ENCODE measurements at regions not wholly inside any gene's neighbourhood (a gene's known extent, or its start where the extent isn't known, plus 50 kb on each side); places are given as distances from the start of the nearest gene placed in this dataset.

DNA sequence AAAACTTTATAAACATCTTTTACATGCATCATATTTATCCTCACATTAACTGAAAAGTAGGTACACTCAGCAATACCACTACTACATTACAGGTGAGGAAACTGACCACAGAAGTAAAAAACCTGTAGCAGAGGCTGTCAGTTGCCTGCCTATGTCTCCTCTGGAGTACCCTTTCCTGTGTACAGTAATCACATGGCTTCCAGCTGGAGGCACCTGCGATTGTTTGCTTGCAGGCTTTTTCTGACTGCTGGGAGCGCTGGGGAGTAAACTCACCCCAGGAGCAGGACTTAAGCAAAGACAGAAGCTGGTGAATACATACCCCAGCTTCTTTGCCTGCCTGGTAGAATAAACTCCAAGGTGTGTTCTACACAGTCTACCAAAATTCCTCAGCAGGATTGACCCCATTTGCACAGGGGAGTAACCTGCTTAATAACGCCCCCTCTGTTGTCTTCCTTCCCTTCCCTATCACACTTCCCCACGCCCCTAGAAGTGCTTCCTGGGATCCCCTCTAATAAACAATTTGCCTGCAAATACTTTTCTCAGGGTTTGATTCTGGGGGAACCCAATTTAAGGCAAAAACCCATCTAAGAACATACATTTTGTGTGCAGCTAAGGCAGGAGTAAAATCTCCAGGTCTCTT, 138.9 kb downstream of the PTH2R start:
- DNase-seq: peak; percentile 90

DNA sequence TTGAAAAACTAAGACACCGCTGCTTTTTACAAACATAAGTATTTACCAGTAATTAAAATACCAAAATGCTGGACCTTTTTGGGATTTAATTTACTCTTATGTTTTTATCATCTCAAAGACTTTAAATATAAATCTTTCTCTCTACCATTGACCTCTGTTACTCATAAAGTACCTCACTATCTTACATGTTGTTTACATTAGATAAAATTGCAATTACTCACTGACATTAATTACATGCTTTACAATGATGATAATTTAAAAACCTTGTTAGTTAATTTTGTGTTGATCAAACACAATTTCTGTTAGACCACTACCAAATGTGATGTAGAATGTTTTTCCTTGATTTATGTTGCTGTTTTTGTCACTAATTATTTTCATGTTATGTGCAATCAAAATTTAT, 139.5 kb downstream of the PTH2R start:
- no peak for DNase-seq

DNA sequence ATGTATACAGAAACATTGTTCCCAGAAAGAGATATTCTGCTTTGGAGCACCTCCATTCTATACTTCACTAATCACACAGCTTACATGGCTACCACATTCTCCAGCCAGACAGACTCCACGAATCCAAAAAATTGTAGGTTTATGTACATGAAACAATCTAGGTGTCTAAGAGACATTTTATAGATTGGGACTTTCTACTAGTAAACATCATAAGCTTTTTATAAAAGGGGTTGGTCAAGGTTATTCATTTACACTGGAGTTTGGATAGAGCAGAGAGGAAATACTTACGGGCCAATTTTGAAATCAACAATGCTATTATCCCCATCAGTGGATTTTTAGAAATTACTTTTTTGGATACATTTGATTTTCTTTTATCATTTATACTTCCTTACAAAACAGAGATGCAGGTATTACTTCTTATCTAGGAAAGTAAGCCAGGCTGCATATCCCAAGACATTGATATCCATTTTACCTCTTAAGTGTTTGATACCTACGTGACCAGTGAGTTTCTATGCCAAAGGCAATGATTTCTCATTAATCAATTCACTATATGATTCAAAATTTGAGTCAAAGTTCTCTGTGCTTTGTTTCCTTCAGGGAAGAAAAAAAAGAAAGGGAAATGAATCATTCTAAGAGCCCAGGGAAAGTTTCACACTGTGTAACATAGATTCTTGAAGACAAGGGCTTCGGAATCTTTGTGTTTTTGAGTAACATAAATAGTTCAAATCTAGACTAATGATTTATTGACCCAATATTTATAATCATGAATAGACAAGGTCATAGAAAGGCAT, 140.5 kb downstream of the PTH2R start:
- DNase-seq: no peak

DNA sequence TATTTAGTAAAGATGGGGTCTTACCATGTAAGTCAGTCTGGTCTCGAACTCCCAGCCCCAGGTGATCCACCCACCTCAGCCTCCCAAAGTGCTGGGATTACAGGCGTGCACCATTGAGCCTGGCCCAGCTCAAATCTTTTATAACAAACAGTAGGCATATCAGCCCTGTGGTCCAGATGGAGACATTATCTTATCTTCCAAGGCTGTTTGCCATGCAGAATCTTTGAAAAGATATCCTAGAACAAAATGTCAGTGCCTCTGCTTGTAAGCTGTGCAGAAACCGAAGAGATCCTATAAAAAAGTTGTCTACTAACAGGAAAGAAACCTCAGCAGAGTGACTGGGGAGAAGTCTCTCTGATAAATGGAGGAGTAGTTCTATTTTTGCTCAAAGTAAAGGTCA, 142.1 kb downstream of the PTH2R start:
- no peak for DNase-seq

DNA sequence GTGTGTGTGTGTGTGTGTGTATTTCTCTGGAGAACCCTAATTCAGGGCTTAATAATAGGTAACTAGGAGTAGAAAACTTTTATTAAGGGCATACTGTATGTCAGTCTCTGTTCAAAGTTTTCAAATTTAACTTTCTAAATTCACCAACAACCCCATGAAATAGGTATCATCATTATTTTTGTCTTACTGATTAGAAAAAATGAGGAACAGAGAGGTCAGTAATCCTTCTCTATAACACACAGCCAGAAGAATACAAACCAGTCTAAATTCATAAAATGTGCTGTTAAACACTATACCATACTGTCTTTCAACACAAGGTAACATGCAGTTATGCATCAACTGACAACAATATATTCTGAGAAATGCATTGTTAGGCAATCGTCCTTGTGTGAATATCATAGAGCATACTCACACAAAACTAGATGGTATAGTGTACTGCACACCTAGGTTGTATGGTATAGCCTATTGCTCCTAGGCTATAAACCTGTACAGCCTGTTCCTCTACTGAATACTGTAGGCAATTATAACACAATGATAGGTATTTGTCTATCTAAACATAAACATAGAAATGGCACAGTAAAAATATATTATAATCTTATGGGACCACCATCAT, 143.1 kb downstream of the PTH2R start:
- no peak for DNase-seq

DNA sequence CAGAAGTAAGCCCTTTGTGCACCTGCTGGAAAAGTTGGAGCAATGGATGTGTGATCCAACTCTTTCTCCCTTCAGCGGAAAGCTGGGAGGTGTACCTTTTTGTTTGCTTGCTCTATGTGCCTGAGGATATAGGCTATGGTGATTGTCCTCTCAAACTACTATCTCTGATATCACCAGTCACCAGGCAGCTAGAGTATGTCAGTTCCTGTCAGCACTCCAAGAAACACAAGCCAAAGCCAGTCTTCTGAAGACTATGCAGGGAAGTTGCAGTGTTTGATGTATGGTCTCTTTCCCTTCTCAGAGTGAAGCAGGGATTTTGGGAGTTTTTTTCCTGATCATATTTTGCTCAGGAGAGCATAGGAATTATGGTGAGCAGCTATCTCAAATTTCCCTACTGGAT, 146.4 kb downstream of the PTH2R start:
- DNase-seq: no peak

DNA sequence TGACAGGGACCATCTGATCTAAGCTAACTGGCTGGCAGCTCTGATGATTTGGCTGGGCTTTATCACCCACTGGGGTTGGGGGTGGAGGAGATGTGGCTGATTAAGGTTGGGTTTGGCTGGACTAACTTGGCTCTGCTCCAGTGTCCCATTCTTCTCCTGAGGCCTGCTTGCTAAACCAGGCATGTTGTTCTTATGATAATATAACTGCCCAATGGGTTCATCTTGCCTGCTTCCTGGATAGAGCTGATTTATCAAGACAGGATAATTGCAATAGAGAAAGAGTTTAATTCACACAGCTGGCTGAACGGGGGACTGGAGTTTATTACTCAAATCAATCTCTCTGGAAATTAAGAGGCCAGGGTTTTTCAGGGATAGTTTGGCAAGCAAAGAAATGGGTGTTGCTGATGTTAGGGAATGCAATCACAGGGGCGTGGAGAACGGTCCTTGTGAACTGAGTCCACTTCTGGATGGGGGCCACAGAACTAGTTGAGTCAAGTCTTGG, 150.4 kb downstream of the PTH2R start:
- DNase-seq: peak; percentile 45

DNA sequence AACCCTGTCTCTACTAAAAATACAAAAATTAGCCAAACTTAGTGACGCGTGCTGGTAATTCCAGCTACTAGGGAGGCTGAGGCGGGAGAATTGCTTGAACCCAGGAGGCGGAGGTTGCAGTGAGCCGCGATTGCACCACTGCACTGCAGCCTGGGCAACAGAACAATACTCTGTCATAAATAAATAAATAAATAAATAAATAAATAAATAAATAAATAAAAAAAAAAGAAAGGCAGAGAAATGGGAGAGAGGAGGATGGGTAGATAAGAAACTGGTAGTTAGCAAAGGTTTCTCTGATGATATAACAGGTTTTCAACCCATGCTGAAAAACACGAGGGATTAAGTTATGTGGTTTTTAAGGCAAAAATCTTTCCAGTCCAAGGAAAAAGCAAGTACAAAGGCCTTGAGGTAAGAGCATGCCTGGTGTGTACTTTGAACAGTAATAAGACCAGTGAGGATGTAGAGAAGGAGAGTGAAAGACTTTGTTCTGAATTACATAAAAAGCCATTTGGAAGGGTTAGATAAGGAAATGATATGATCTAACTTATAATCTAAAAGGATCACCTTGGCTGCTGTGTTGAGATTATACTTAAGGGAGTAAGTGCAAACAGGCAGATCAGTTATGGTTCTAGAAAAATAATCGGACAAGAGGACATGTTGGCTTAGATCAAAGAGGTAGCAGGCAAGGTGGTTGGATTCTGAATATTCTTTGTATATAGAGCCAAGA, 159.3 kb downstream of the PTH2R start:
- DNase-seq: no peak

DNA sequence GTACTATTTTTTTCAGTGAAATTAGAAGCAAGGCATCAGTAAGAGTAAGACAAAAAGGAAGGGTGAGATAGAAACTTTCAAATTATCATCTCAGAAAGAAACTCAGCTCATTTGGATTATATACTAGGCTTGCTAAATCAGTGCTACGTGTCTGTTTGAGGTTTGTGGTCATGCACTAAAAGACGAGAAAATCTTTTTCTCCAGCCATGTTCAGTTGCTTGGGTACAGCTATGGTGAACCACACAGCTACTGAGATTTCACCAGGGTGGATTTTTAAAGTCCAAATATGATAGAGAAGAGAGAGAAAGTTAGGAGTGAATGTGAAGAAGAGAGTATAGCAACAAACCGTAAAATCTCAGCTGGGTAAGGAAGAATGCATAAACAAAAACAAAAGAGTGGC, 161.6 kb downstream of the PTH2R start:
- DNase-seq: no peak

DNA sequence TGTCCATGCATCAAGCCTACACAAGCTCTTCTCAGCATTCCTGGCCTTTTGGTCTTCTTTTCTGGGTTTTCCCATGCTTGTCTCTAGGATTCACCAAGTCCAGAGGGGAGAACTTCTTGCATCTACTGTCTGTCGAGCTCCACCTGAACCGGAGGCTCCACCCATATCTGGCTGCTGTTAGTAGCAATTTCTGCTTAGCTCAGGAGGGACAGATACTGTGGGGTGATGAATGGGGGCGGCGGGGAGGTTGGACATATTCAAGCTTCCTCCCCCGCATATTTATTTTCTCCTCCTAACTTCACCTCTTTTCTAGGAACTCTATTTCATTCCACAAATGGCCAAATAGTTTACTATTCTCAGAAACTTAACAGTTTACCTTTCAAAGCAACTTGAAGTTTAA, 163.5 kb downstream of the PTH2R start:
- DNase-seq: no peak

DNA sequence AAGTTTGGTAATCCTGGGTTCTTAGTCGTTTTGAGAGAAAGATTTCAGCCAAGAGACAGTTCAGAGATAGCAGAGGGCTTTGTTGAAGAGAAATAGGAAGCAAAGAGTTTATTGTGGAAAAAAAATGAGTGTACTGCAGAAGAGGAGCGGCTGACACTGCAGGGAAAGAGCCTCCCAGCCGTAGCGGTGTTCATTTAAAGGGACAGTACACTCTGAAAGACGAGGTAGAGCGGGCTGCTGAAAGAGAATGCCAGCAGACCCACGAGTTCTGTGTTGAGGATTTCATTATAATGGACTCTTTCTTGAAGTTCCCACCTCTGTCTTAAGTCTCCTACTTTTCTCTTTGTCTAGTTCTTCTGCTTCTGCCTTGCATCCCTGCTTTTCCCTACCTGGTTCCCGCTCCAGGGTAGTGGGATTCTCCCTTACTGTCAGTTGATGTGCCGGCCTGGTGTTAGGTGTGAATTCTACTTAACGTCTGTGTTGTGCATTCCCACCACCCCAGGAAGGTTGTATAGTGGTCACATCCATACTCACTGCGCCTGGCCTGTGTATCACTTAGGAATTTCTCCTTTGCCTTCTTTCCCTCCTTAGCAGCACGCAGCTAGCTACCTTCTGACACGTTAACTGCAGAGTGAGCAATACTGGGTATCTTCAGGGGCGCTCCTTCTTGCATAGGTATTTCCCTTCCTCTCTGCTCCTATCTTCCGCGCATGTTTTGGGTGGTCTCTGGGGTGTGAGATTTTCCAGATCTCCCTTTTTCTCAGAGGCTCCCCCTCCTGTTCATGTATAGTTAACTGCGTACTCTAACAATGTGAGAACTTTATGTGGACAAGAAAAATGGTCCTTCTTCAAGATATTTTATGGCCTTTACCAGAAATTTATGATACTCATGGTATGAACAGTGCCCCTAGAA, 164.5 kb downstream of the PTH2R start:
- no peak for DNase-seq

DNA sequence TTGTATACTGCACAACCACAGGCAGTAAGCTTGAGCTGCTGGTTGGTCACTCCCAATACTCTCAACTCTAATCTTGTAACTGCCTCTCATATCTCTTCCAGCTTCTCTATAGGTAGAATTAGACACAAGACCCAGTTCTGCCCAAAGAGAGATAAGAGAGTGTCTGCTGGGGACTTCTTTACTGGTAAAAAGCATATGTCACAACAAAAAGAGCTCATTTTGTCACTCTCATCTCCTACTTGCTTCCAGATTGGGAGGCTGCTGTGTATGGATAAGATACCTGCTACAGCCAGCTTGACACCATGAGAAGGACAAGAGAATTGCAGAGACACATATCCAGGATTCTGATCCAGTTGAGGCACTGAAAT, 165.2 kb downstream of the PTH2R start:
- DNase-seq: no peak

DNA sequence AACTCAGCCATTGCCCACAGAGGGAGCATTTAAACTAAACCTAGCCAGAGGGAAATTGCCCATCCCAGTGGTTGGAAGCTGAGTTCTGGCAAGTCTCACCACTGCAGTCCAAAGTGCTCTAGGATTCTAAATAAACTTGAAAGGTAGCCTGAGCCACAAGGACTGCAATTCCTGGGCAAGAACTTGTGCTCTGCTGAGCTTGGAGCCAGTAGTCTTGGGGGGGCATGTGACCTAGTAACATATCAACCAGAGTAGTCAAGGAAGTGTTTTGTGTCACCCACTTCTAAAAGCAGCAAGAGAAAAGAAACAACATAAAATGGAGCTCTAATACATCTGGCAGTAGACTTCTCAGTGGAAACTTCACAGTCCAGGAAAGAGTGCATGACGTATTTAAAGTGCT, 167.0 kb downstream of the PTH2R start:
- no peak for DNase-seq

DNA sequence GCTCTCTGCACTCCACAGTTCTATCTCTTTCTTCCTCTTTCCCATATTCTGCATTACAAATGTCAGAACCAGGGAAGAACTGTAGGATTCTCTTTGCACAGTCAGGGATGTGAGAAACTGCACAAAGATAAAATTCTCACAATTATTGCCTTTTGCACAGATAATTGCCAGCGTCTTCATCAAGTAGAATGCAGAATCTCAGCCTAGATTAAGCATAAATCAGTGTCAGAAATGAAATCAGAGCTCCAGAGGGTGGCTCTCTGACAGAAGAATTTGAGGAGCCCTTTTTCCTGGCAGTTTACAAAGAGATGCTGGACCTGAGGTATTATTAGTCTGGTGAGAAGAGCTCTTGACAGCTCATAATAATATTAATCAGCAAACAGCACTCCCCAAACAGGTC, 173.1 kb downstream of the PTH2R start:
- peak; percentile 72 for DNase-seq

DNA sequence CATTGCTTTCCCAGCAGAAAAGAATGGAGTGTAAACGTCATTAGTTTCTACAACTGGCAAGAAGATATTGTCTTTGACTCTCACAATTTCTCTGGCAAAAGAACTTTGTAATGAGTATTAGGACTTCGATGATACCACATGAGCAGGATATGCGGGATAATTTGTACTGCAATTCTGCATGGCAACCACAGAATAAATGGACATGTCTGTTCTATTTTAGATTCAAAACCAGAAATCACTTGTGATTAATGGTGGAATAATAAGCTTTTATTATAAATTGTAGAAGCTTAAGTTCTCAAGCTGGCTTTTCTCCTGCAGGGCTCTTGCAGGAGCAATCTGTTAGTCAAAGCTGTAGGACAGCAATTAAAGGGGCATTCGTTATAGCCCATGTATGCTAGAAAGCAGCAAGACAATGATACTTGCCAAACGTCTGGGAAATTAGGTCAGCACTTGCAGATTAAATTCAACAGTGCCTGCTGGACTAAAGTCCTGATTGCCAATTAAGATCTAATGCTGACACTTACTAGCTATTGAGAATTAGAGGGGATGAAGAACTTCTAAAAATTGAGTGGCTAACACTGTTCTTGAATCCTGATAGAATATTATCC, 177.9 kb downstream of the PTH2R start:
- no peak for DNase-seq

DNA sequence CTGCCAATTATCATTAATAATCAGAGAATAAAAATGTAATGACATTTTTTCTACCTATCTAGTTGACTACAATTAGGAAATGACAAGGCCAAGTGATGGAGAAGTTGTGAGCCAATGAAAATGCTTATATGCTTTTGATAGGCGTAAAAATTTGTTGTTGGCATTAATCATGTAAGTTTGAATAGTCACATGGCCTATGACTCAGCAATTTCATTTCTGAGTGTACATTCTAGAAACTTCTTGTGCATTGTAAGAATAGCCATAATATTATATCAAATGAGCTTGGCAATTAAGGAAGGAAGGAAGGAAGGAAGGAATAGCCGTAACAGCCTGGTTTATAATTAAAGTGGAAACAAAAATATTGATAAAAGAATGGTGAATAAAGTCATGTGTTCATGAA, 179.9 kb downstream of the PTH2R start:
- DNase-seq: no peak

DNA sequence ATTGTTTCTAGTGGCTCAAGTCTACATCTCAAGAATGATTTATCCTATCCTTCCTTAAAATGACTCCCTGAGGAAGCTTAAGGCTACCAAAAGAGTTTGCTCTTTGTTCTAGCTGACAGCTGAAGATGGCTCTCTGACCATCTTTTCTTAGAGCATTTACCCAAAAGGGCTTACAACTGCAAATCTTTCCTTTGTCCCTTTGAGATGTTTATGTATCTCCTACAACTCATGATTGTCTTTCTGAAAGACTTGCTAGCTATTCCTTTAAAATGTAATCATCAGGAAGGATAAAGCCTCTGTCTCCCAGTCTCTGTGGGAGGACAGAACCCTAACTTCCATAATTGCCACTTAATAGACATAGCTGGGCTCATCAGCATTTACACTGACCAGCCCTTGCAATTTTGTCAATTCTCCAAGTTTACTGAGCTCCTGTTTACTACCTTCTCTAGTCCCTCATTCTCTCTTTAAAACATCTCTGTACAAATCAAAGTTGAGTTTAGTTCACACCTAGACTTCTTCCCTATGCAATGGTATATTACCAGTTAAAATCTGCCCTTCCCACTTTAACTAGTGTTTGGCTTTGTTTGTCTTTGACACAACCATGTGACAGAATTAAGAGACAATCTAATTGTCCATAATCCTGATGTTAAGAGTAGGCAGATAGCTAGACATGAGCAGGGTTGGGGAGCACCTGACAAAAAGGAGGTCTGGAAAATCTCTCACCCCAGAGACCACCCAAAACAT, 188.2 kb downstream of the PTH2R start:
- no peak for DNase-seq

DNA sequence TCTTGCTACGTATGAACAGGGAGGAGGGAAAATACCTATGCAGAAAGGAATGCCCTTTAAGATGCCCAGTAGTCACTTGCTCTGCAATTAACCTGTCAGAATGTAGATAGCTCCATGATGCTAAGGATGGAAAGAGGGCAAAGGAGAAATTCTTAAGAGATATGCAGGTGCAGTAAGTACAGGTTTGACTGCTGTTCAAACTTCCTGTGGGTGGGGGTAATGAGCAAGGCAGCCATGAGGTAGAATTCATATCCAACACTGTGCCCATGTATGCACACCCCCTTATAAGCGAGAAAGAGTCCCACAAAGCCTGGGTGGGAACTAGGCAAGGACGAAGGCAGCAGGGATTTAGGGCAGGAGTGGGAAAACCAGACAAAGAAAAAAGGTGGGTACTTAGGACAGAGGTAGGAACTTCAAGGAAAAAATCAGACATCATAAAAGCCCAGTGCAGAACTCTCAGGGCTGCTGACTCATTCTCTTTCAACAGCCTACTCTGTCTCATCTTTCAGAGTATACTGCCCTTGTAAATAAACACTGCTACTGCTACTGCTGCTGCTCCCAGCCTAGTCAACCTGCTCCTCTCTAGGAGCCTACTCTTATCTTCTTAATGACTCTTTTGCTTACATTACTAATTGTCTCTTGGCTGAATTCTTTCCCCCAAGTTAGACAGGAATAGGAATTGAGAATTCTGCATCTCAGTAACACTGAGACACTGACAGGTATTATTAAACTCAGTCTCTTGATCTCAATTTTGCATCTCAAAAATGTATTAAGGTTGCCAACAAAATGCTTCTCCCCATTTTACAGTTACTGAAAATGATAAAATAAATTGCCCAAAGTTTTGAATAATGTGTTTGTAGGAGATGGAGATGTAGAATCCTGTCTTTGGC, 189.0 kb downstream of the PTH2R start:
- DNase-seq: no peak

DNA sequence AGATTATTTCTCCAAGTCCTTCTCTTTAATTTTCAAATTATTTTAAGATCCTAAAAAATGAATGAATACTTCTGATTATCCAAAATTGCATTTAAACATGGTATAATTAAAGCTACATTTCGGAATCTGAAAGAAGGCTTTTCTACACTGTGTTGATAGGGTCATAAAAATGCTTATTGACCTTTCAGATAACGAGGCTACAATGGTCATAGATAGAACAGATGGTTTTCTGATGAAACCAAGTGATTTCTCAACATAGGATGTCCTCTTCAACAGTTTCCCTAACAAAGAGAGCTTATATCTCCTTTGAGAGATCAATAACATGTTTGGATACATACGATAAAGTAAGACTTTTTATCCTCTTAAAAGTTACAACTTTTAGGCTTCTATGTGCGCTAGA, 201.1 kb downstream of the PTH2R start:
- no peak for DNase-seq
